T1000 (cell line): ENCODE measurements at regions not wholly inside any gene's neighbourhood (a gene's known extent, or its start where the extent isn't known, plus 50 kb on each side); places are given as distances from the start of the nearest gene placed in this dataset.
"Not testable (repeated sequence)": the region's sequence is repeated elsewhere in the genome, so short reads cannot be mapped to it uniquely, and the experiment has no call there.

Source experiments
- DNase-seq: peaks from one replicate; lab custom pipeline; 2025; ENCODE audit warnings: mixed read lengths; lab: John Stamatoyannopoulos, UW

- DNase-seq: no peak
Measured at GRCh38 chr3:1456781-1457311, 364.0 kb downstream of the CNTN6 start.

GRCh38 chr3:1462371-1462770 is 369.5 kb downstream of the CNTN6 start:
- no peak for DNase-seq

- DNase-seq: no peak
Measured at GRCh38 chr3:1462856-1463450, 370.1 kb downstream of the CNTN6 start.

GRCh38 chr3:1465091-1465490 is 372.3 kb downstream of the CNTN6 start:
- DNase-seq: not testable (repeated sequence)

GRCh38 chr3:1468145-1468544 is 375.3 kb downstream of the CNTN6 start:
- DNase-seq: no peak

- DNase-seq: no peak
Measured at GRCh38 chr3:1469248-1469647, 376.4 kb downstream of the CNTN6 start.

GRCh38 chr3:1469687-1470086 is 376.9 kb downstream of the CNTN6 start:
- DNase-seq: no peak

GRCh38 chr3:1477669-1478068 is 384.8 kb downstream of the CNTN6 start:
- DNase-seq: no peak

GRCh38 chr3:1495466-1495865 is 402.6 kb downstream of the CNTN6 start:
- DNase-seq: no peak

GRCh38 chr3:1499694-1500093 is 406.9 kb downstream of the CNTN6 start:
- DNase-seq: no peak

- no peak for DNase-seq
Measured at GRCh38 chr3:1501406-1502115, 408.7 kb downstream of the CNTN6 start.

- DNase-seq: no peak
Measured at GRCh38 chr3:1506090-1506489, 413.3 kb downstream of the CNTN6 start.

GRCh38 chr3:1513662-1514061 is 420.8 kb downstream of the CNTN6 start:
- no peak for DNase-seq

GRCh38 chr3:1515882-1516281 is 423.1 kb downstream of the CNTN6 start:
- no peak for DNase-seq

- no peak for DNase-seq
Measured at GRCh38 chr3:1527786-1528185, 435.0 kb downstream of the CNTN6 start.

- DNase-seq: no peak
Measured at GRCh38 chr3:1528621-1529020, 435.8 kb downstream of the CNTN6 start.

GRCh38 chr3:1529676-1530075 is 436.9 kb downstream of the CNTN6 start:
- DNase-seq: no peak

- DNase-seq: no peak
Measured at GRCh38 chr3:1531981-1532380, 439.2 kb downstream of the CNTN6 start.

GRCh38 chr3:1532935-1533606 is 440.2 kb downstream of the CNTN6 start:
- no peak for DNase-seq

- no peak for DNase-seq
Measured at GRCh38 chr3:1533763-1534162, 440.9 kb downstream of the CNTN6 start.

- no peak for DNase-seq
Measured at GRCh38 chr3:1534252-1534651, 441.4 kb downstream of the CNTN6 start.

- no peak for DNase-seq
Measured at GRCh38 chr3:1535361-1535760, 442.5 kb downstream of the CNTN6 start.

GRCh38 chr3:1540686-1541085 is 447.9 kb downstream of the CNTN6 start:
- DNase-seq: no peak
